Muscle layer of colon (tissue), 2 donors: ENCODE measurements at regions not wholly inside any gene's neighbourhood (a gene's known extent, or its start where the extent isn't known, plus 50 kb on each side); places are given as distances from the start of the nearest gene placed in this dataset.

Source experiments
- H3K27ac ChIP-seq: one replicate; pipeline ENCODE4 v1.7.0; 2013; ENCODE audit warnings: low read depth, mild to moderate bottlenecking, low read length, moderate library complexity
- H3K27me3 ChIP-seq, 2 donors: one replicate each; pipeline ENCODE4 v1.7.0; 2013; ENCODE audit warnings: low read length in 2 of 2, mild to moderate bottlenecking in 2 of 2; ENCODE audit not compliant: insufficient read depth in 2 of 2, control insufficient read depth in 1 of 2
- H3K36me3 ChIP-seq: one replicate; pipeline ENCODE4 v1.7.0; 2013; ENCODE audit warnings: mild to moderate bottlenecking, low read length; ENCODE audit not compliant: insufficient read depth
- H3K4me1 ChIP-seq: one replicate; pipeline ENCODE4 v1.7.0; 2013; ENCODE audit warnings: mild to moderate bottlenecking, low read length; ENCODE audit not compliant: insufficient read depth
- H3K4me3 ChIP-seq, 2 donors: one replicate each; pipeline ENCODE4 v1.7.0; 2013; ENCODE audit warnings: low read length in 2 of 2, low read depth in 1 of 2, mild to moderate bottlenecking in 1 of 2, moderate library complexity in 1 of 2
- H3K9ac ChIP-seq: one replicate; pipeline ENCODE4 v1.7.0; 2013; ENCODE audit warnings: low read length
- H3K9me3 ChIP-seq: one replicate; pipeline ENCODE4 v1.7.0; 2013; ENCODE audit warnings: mild to moderate bottlenecking, low read length
- donor health status: abdominal sarcoma.
- donor health status: Adenocarcinoma of cecum.

GRCh38 chr3:82424031-82424339 is 662.5 kb upstream of the GBE1 start:
- Histone ChIP-seq H3K27ac (no peak overlapping the region), H3K27me3 (no peaks in the 10 kb centered on the region), H3K36me3 (no peaks in the 10 kb centered on the region), H3K9me3 (no peaks in the 10 kb centered on the region), H3K4me1 (no peaks in the 10 kb centered on the region), H3K4me3 (no peak overlapping the region), H3K9ac (no peak overlapping the region)

- Histone ChIP-seq H3K4me3 (no peak overlapping the region), H3K27me3 (no peaks in the 10 kb centered on the region), H3K27ac (no peak overlapping the region), H3K36me3 (no peaks in the 10 kb centered on the region), H3K9me3 (no peaks in the 10 kb centered on the region), H3K9ac (no peak overlapping the region), H3K4me1 (no peaks in the 10 kb centered on the region)
Observed at GRCh38 chr3:82423268-82424030, 662.0 kb upstream of the GBE1 start.

- H3K9ac ChIP-seq: no peak overlapping the region
- H3K27me3 ChIP-seq: no peaks in the 10 kb centered on the region
- no peaks in the 10 kb centered on the region for H3K9me3 ChIP-seq
- H3K36me3 ChIP-seq: no peaks in the 10 kb centered on the region
- no peak overlapping the region for H3K27ac ChIP-seq
- H3K4me3 ChIP-seq: no peak overlapping the region
- no peaks in the 10 kb centered on the region for H3K4me1 ChIP-seq
Observed at GRCh38 chr3:82416830-82417229, 655.4 kb upstream of the GBE1 start.

GRCh38 chr3:82416349-82416748 is 654.9 kb upstream of the GBE1 start:
- no peaks in the 10 kb centered on the region for H3K27me3 ChIP-seq
- no peaks in the 10 kb centered on the region for H3K4me1 ChIP-seq
- no peaks in the 10 kb centered on the region for H3K9me3 ChIP-seq
- H3K36me3 ChIP-seq: no peaks in the 10 kb centered on the region
- H3K4me3 ChIP-seq: no peak overlapping the region
- H3K27ac ChIP-seq: no peak overlapping the region
- H3K9ac ChIP-seq: no peak overlapping the region

- H3K4me1 ChIP-seq: no peaks in the 10 kb centered on the region
- no peak overlapping the region for H3K4me3 ChIP-seq
- no peak overlapping the region for H3K9ac ChIP-seq
- H3K27me3 ChIP-seq: no peaks in the 10 kb centered on the region
- no peak overlapping the region for H3K27ac ChIP-seq
- H3K36me3 ChIP-seq: no peaks in the 10 kb centered on the region
- no peaks in the 10 kb centered on the region for H3K9me3 ChIP-seq
Observed at GRCh38 chr3:82413171-82413570, 651.7 kb upstream of the GBE1 start.

- no peaks in the 10 kb centered on the region for H3K27me3 ChIP-seq
Observed at GRCh38 chr3:82410366-82410765, 648.9 kb upstream of the GBE1 start.

GRCh38 chr3:82409842-82410241 is 648.4 kb upstream of the GBE1 start:
- no peak overlapping the region for H3K9ac ChIP-seq
- H3K27me3 ChIP-seq: no peaks in the 10 kb centered on the region
- no peak overlapping the region for H3K4me3 ChIP-seq
- H3K9me3 ChIP-seq: no peaks in the 10 kb centered on the region
- no peaks in the 10 kb centered on the region for H3K4me1 ChIP-seq
- H3K27ac ChIP-seq: no peak overlapping the region
- H3K36me3 ChIP-seq: no peaks in the 10 kb centered on the region

More at GRCh38 chr3:82410366-82410765, 648.9 kb upstream of the GBE1 start:
- Histone ChIP-seq H3K27ac (no peak overlapping the region), H3K9me3 (no peaks in the 10 kb centered on the region), H3K4me1 (no peaks in the 10 kb centered on the region), H3K36me3 (no peaks in the 10 kb centered on the region), H3K9ac (no peak overlapping the region), H3K4me3 (no peak overlapping the region)

- Histone ChIP-seq H3K27me3 (no peaks in the 10 kb centered on the region), H3K27ac (no peak overlapping the region), H3K9me3 (no peaks in the 10 kb centered on the region), H3K4me1 (no peaks in the 10 kb centered on the region), H3K4me3 (no peak overlapping the region), H3K9ac (no peak overlapping the region), H3K36me3 (no peaks in the 10 kb centered on the region)
Observed at GRCh38 chr3:82392203-82392775, 630.8 kb upstream of the GBE1 start.

GRCh38 chr3:82390868-82391267 is 629.4 kb upstream of the GBE1 start:
- Histone ChIP-seq H3K9me3 (no peaks in the 10 kb centered on the region), H3K36me3 (no peaks in the 10 kb centered on the region), H3K27ac (no peak overlapping the region), H3K27me3 (no peaks in the 10 kb centered on the region), H3K4me1 (no peaks in the 10 kb centered on the region), H3K9ac (no peak overlapping the region), H3K4me3 (no peak overlapping the region)

GRCh38 chr3:82386647-82387046 is 625.2 kb upstream of the GBE1 start:
- no peaks in the 10 kb centered on the region for H3K4me1 ChIP-seq
- H3K27ac ChIP-seq: no peak overlapping the region
- H3K4me3 ChIP-seq: no peak overlapping the region
- H3K9me3 ChIP-seq: no peaks in the 10 kb centered on the region
- H3K9ac ChIP-seq: no peak overlapping the region
- H3K36me3 ChIP-seq: no peaks in the 10 kb centered on the region
- H3K27me3 ChIP-seq: no peaks in the 10 kb centered on the region

- no peaks in the 10 kb centered on the region for H3K36me3 ChIP-seq
- no peaks in the 10 kb centered on the region for H3K27me3 ChIP-seq
- no peak overlapping the region for H3K4me3 ChIP-seq
- H3K27ac ChIP-seq: no peak overlapping the region
- no peaks in the 10 kb centered on the region for H3K9me3 ChIP-seq
- H3K4me1 ChIP-seq: no peaks in the 10 kb centered on the region
- no peak overlapping the region for H3K9ac ChIP-seq
Observed at GRCh38 chr3:82384181-82384580, 622.7 kb upstream of the GBE1 start.

- H3K27ac ChIP-seq: no peak overlapping the region
- H3K9ac ChIP-seq: no peak overlapping the region
- no peaks in the 10 kb centered on the region for H3K9me3 ChIP-seq
- H3K4me3 ChIP-seq: no peak overlapping the region
- H3K4me1 ChIP-seq: no peaks in the 10 kb centered on the region
- no peaks in the 10 kb centered on the region for H3K27me3 ChIP-seq
- H3K36me3 ChIP-seq: no peaks in the 10 kb centered on the region
Observed at GRCh38 chr3:82382831-82383230, 621.4 kb upstream of the GBE1 start.
